RWPE2 (cell line): ENCODE measurements at regions not wholly inside any gene's neighbourhood (a gene's known extent, or its start where the extent isn't known, plus 50 kb on each side); places are given as distances from the start of the nearest gene placed in this dataset.

ENCODE experiments used
- ATAC-seq: fragments of 200-7000 bp; cut with Tn5 transposase; 3 replicates; pipeline ENCODE4 v1.9.1; 2021; ENCODE audit warnings: low read depth
- DNase-seq: peaks from one replicate; pipeline ENCODE4 v3.0.0-alpha.2; 2020; ENCODE audit warnings: low spot score
- H3K27ac ChIP-seq: fragments of 450-650 bp; 2 replicates; pipeline ENCODE4 v1.5.1; 2017; ENCODE audit warnings: mild to moderate bottlenecking; ENCODE audit not compliant: poor library complexity, severe bottlenecking
- H3K27me3 ChIP-seq: fragments of 250-450 bp; sonication (Bioruptor Pico); 2 replicates; pipeline ENCODE4 v1.5.1; 2021; ENCODE audit warnings: mild to moderate bottlenecking, moderate library complexity; ENCODE audit not compliant: insufficient read depth, poor library complexity, severe bottlenecking
- H3K36me3 ChIP-seq: fragments of 250-450 bp; sonication (Bioruptor Pico); 2 replicates; pipeline ENCODE4 v1.5.1; 2020; ENCODE audit warnings: low read depth, mild to moderate bottlenecking, moderate library complexity
- H3K4me1 ChIP-seq: fragments of 250-450 bp; sonication (Bioruptor Pico); 2 replicates; pipeline ENCODE4 v1.5.1; 2021; ENCODE audit warnings: mild to moderate bottlenecking, moderate library complexity; ENCODE audit not compliant: insufficient read depth, poor library complexity, severe bottlenecking
- H3K4me3 ChIP-seq: fragments of 250-450 bp; sonication (Bioruptor Pico); 2 replicates; pipeline ENCODE4 v1.5.1; 2021; ENCODE audit warnings: mild to moderate bottlenecking, moderate library complexity; ENCODE audit not compliant: severe bottlenecking
- H3K9me3 ChIP-seq: fragments of 250-450 bp; sonication (Bioruptor Pico); 2 replicates; pipeline ENCODE4 v1.5.1; 2021; ENCODE audit warnings: mild to moderate bottlenecking, moderate library complexity; ENCODE audit not compliant: severe bottlenecking
- CTCF ChIP-seq: fragments of 450-650 bp; IDR thresholded peaks from one replicate; pipeline ENCODE4 v1.5.1; 2017; ENCODE audit warnings: mild to moderate bottlenecking, moderate library complexity; ENCODE audit not compliant: poor library complexity, severe bottlenecking

- no peaks in the 10 kb centered on the region for H3K4me1 ChIP-seq
- H3K4me3 ChIP-seq = no peak overlapping the region
- TF ChIP-seq CTCF = no peak
- DNase-seq (no peak), ATAC-seq (no peak)
- H3K27ac ChIP-seq = no peak overlapping the region
- H3K36me3 ChIP-seq = no peaks in the 10 kb centered on the region
- no peaks in the 10 kb centered on the region for H3K9me3 ChIP-seq
- peaks cover 4% of the 10 kb centered on the region for H3K27me3 ChIP-seq
Observed at GRCh38 chr6:67045076-67045475, 1338.0 kb upstream of the EYS start.

GRCh38 chr6:67031451-67031850 lies 1324.4 kb upstream of the EYS start:
- Histone ChIP-seq H3K27ac (no peak overlapping the region), H3K9me3 (no peaks in the 10 kb centered on the region), H3K27me3 (no peaks in the 10 kb centered on the region), H3K4me1 (no peaks in the 10 kb centered on the region), H3K36me3 (no peaks in the 10 kb centered on the region), H3K4me3 (no peak overlapping the region)
- no peak for DNase-seq
- TF ChIP-seq CTCF = no peak
- no peak for ATAC-seq

- DNase-seq = no peak
- H3K27me3 ChIP-seq = no peaks in the 10 kb centered on the region
- no peak overlapping the region for H3K27ac ChIP-seq
- H3K4me3 ChIP-seq = no peak overlapping the region
- ATAC-seq = no peak
- H3K36me3 ChIP-seq = no peaks in the 10 kb centered on the region
- TF ChIP-seq CTCF = no peak
- no peaks in the 10 kb centered on the region for H3K9me3 ChIP-seq
- H3K4me1 ChIP-seq = no peaks in the 10 kb centered on the region
Observed at GRCh38 chr6:67030861-67031260, 1323.8 kb upstream of the EYS start.

- H3K4me3 ChIP-seq = no peak overlapping the region
- TF ChIP-seq CTCF = no peak
- H3K4me1 ChIP-seq = no peaks in the 10 kb centered on the region
- H3K27me3 ChIP-seq = no peaks in the 10 kb centered on the region
- no peaks in the 10 kb centered on the region for H3K36me3 ChIP-seq
- no peak for ATAC-seq
- no peak overlapping the region for H3K27ac ChIP-seq
- DNase-seq = no peak
- no peaks in the 10 kb centered on the region for H3K9me3 ChIP-seq
Observed at GRCh38 chr6:67016921-67017460, 1310.0 kb upstream of the EYS start.

GRCh38 chr6:67011441-67011840 lies 1304.4 kb upstream of the EYS start:
- Histone ChIP-seq H3K4me1 (no peaks in the 10 kb centered on the region), H3K9me3 (no peaks in the 10 kb centered on the region), H3K36me3 (no peaks in the 10 kb centered on the region), H3K27ac (no peak overlapping the region), H3K27me3 (no peaks in the 10 kb centered on the region), H3K4me3 (no peak overlapping the region)
- ATAC-seq (no peak), DNase-seq (no peak)
- TF ChIP-seq CTCF = no peak
